ENCODE measurements at regions not wholly inside any gene's neighbourhood (a gene's known extent, or its start where the extent isn't known, plus 50 kb on each side); places are given as distances from the start of the nearest gene placed in this dataset.

DNA sequence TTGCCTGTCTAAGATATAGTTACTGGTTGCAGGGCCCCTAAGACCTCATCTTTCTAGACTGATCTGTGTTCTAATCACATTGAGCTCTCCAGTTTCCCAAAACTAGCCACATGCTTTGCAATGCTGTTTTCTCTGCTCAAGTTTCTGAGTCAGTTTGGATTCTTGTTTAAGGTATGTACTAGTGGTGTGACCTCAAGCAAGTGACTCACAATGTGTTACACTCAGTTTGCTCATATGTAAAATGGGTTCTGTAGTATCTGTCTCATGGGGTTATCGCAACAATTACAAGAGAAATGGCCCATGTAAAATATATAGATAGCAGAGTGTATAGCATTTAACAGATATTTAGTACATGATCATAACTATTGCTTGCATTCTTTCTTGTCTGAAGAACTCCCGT, 153.1 kb upstream of the ELL2 start:
- Histone ChIP-seq H2AFZ (ENCODE audit: low read depth) (no peak overlapping the region; the same call in 1 of the 2 replicates), H3K9ac (no peak overlapping the region), H3K9me2 (no peaks in the 10 kb centered on the region), H3K4me1 (ENCODE audit: control insufficient read depth in 1 of 2, insufficient read depth in 2 of 2, low read depth in 1 of 2, low read length in 1 of 2) (peaks cover 0 to 14% of the 10 kb centered on the region in 2 experiments; a peak in 1 of 4 replicates), H4K20me1 (ENCODE audit: insufficient read depth) (no peaks in the 10 kb centered on the region), H3K4me3 (ENCODE audit: low read depth in 2 of 2, low read length in 1 of 2) (no peak overlapping the region), H3K4me2 (no peak overlapping the region), H3K9me3 (no peaks in the 10 kb centered on the region), H3K27ac (ENCODE audit: low read depth in 2 of 2, low read length in 1 of 2) (no peak overlapping the region), H3K79me2 (ENCODE audit: insufficient read depth) (no peaks in the 10 kb centered on the region), H3K36me3 (replicated peaks in 1 of 2; ENCODE audit: control insufficient read depth in 1 of 2, insufficient read depth in 2 of 2, low read length in 1 of 2) (no peaks in the 10 kb centered on the region), H3F3A (replicated peaks; ENCODE audit: insufficient read depth) (peaks cover 4% of the 10 kb centered on the region), H3K27me3 (ENCODE audit: insufficient read depth) (no peaks in the 10 kb centered on the region)
- WGBS (ENCODE audit: low lambda C conversion rate) = 83% methylated on average over 2 of the region's 2 CpGs
- CTCF ChIA-PET = interaction anchor here (1.4 kb wide), 1 partner anchor 11 kb away, joined by 3 read pairs; no protein-coding TSS in a partner anchor
- POLR2A ChIA-PET = interaction anchor here (0.6 kb wide), 1 partner anchor 160 kb away, joined by 3 read pairs; no protein-coding TSS in a partner anchor
- TF ChIP-seq ELF1 (IDR thresholded peaks at IDR 0.05) (no peak), YY1 (IDR thresholded peaks at IDR 0.05; ENCODE audit: low read depth) (no peak), FOSL2 (IDR thresholded peaks at IDR 0.05; ENCODE audit: borderline replicate concordance, low read depth) (peak; percentile 26; the same call in 1 of the 2 replicates)
- no peak for DNase-seq

DNA sequence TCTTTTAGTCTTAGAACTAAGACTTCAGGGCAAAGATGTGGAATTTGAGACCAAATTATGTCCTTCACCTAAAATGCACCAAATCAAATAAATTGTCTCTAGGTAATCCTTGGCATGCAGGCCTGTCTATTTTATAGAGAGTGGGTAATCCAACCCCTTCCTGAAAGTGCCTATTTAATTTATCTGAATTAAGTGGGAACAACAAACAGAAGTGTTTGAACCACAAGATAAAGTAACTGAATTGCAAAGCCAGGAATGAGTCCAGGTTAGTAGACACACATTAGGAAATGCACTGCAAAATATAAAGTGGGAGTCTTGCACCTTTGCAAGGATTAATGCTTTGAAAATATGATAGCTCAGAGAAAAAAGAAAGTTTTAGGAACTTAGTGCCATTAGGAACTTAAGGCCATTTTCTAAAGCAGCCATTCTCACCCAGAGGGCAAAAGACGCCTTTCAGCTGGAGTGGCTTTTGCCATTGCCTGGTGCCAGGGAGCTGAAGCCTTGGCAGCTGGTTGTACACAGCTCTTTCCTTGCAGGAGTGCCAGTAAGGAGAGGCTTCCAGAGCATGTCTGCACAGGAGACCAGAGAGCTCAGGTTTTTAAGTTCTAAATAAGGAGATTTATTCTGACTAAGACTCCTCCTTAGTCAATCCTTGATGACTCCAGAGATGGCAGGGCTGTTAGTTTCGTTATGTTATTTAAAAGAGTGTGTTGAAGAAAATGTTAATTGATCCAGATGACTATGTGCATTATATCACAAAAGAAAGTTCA, 151.7 kb upstream of the ELL2 start:
- TF ChIP-seq MEF2A (IDR thresholded peaks at IDR 0.05; ENCODE audit: borderline replicate concordance, low read depth) = no peak
- TF ChIP-seq, protein P1, sequence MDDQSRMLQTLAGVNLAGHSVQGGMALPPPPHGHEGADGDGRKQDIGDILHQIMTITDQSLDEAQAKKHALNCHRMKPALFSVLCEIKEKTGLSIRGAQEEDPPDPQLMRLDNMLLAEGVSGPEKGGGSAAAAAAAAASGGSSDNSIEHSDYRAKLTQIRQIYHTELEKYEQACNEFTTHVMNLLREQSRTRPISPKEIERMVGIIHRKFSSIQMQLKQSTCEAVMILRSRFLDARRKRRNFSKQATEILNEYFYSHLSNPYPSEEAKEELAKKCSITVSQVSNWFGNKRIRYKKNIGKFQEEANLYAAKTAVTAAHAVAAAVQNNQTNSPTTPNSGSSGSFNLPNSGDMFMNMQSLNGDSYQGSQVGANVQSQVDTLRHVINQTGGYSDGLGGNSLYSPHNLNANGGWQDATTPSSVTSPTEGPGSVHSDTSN (IDR thresholded peaks at IDR 0.05) = no peak
- no peak for TF ChIP-seq RXRA (IDR thresholded peaks at IDR 0.05; ENCODE audit: borderline replicate concordance, low read depth)
- TF ChIP-seq, protein P2, sequence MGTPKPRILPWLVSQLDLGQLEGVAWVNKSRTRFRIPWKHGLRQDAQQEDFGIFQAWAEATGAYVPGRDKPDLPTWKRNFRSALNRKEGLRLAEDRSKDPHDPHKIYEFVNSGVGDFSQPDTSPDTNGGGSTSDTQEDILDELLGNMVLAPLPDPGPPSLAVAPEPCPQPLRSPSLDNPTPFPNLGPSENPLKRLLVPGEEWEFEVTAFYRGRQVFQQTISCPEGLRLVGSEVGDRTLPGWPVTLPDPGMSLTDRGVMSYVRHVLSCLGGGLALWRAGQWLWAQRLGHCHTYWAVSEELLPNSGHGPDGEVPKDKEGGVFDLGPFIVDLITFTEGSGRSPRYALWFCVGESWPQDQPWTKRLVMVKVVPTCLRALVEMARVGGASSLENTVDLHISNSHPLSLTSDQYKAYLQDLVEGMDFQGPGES (IDR thresholded peaks at IDR 0.05; ENCODE audit: low read depth, low read length) = no peak
- TF ChIP-seq, protein P3, sequence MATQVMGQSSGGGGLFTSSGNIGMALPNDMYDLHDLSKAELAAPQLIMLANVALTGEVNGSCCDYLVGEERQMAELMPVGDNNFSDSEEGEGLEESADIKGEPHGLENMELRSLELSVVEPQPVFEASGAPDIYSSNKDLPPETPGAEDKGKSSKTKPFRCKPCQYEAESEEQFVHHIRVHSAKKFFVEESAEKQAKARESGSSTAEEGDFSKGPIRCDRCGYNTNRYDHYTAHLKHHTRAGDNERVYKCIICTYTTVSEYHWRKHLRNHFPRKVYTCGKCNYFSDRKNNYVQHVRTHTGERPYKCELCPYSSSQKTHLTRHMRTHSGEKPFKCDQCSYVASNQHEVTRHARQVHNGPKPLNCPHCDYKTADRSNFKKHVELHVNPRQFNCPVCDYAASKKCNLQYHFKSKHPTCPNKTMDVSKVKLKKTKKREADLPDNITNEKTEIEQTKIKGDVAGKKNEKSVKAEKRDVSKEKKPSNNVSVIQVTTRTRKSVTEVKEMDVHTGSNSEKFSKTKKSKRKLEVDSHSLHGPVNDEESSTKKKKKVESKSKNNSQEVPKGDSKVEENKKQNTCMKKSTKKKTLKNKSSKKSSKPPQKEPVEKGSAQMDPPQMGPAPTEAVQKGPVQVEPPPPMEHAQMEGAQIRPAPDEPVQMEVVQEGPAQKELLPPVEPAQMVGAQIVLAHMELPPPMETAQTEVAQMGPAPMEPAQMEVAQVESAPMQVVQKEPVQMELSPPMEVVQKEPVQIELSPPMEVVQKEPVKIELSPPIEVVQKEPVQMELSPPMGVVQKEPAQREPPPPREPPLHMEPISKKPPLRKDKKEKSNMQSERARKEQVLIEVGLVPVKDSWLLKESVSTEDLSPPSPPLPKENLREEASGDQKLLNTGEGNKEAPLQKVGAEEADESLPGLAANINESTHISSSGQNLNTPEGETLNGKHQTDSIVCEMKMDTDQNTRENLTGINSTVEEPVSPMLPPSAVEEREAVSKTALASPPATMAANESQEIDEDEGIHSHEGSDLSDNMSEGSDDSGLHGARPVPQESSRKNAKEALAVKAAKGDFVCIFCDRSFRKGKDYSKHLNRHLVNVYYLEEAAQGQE (IDR thresholded peaks at IDR 0.05; ENCODE audit: low read depth, low read length) = no peak
- no peak for TF ChIP-seq TAF1 (IDR thresholded peaks at IDR 0.05; ENCODE audit: borderline replicate concordance, low read depth, low read length)
- TF ChIP-seq GATA2 (CRISPR knock-in tag; IDR thresholded peaks at IDR 0.05) = no peak
- TF ChIP-seq FOXJ3 (CRISPR knock-in tag; IDR thresholded peaks at IDR 0.05) = no peak
- no peak for TF ChIP-seq SMC3 (IDR thresholded peaks at IDR 0.05; ENCODE audit: low read depth, low read length)

More for the DNA sequence above, 151.7 kb upstream of the ELL2 start:
- Histone ChIP-seq H3K4me3 (ENCODE audit: low read depth in 2 of 2, low read length in 1 of 2) (no peak overlapping the region), H3K9ac (no peak overlapping the region), H3K79me2 (ENCODE audit: insufficient read depth) (no peaks in the 10 kb centered on the region), H3K27me3 (ENCODE audit: insufficient read depth) (no peaks in the 10 kb centered on the region), H2AFZ (ENCODE audit: low read depth) (no peak overlapping the region), H4K20me1 (ENCODE audit: insufficient read depth) (no peaks in the 10 kb centered on the region), H3K4me1 (ENCODE audit: control insufficient read depth in 1 of 2, insufficient read depth in 2 of 2, low read depth in 1 of 2, low read length in 1 of 2) (peaks cover 0 to 8% of the 10 kb centered on the region in 2 experiments; a peak in 1 of 4 replicates), H3K27ac (ENCODE audit: low read depth in 2 of 2, low read length in 1 of 2) (no peak overlapping the region), H3F3A (replicated peaks; ENCODE audit: insufficient read depth) (peaks cover 4% of the 10 kb centered on the region), H3K9me3 (no peaks in the 10 kb centered on the region), H3K4me2 (no peak overlapping the region), H3K9me2 (no peaks in the 10 kb centered on the region), H3K36me3 (replicated peaks in 1 of 2; ENCODE audit: control insufficient read depth in 1 of 2, insufficient read depth in 2 of 2, low read length in 1 of 2) (no peaks in the 10 kb centered on the region)
- POLR2A ChIA-PET = no interaction called here
- no peak for DNase-seq
- 94% methylated on average over 2 of the region's 2 CpGs for WGBS (ENCODE audit: low lambda C conversion rate)
- CTCF ChIA-PET = no interaction called here

Data from SK-N-SH (cell line).